NCI-H510A (cell line): ENCODE measurements at regions not wholly inside any gene's neighbourhood (a gene's known extent, or its start where the extent isn't known, plus 50 kb on each side); places are given as distances from the start of the nearest gene placed in this dataset.
"Not testable (repeated sequence)": the region's sequence is repeated elsewhere in the genome, so short reads cannot be mapped to it uniquely, and the experiment has no call there.

Source experiments
- DNase-seq: peaks from one replicate; lab custom pipeline; 2025; lab: John Stamatoyannopoulos, UW

GRCh38 chr5:116959843-116960242 lies 385.2 kb upstream of the SEMA6A start:
- no peak for DNase-seq

DNA sequence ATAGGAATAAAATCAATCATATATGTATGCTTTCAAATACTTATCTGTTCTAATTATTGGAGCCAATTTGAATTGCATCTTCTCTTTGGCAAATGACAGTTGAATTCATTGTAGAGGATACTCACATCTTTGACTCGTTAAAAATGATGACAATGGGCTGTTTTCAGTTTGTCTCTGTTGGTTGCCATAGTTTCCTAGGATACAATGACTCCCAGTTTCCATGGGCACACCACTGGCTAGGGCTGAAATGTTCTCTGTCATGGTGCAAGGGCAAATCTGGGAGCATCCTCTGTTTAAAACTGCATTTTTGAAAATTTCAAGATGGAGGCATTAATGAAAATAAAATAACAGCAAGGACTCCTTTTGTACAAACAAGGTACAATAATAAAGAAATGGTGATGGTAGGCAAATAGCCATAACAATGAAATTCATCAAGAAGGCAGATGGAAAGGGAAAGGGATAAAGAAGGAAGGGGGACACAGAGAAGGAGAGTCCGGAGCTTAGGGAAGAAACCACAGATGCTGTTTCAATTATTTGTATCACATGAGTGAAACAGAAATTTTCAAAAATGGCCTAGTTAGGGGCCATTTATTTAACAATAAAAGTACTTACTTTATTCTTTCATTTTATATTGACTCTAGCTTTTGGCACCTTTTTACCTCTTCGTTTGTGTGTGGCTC lies 378.8 kb upstream of the SEMA6A start:
- DNase-seq, result no peak

DNA sequence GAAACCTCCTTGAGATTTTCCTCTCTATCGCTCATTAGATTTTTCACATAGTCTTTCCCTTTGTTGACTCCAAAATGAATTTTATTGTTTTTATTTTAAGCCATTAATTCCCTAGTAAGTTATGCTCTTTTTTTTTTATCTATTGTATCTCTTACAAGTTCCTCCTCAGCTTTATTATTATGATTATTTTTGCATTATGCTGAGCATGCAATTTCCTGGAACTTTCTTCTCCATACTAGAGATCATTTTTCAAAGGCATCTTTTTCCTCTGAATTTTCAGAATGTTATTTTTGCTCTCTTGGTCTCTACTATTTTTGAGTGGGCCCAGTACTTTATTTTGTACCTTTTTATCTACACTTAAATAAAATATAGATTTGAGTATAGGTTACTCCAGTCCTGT lies 376.6 kb upstream of the SEMA6A start:
- no peak for DNase-seq

DNA sequence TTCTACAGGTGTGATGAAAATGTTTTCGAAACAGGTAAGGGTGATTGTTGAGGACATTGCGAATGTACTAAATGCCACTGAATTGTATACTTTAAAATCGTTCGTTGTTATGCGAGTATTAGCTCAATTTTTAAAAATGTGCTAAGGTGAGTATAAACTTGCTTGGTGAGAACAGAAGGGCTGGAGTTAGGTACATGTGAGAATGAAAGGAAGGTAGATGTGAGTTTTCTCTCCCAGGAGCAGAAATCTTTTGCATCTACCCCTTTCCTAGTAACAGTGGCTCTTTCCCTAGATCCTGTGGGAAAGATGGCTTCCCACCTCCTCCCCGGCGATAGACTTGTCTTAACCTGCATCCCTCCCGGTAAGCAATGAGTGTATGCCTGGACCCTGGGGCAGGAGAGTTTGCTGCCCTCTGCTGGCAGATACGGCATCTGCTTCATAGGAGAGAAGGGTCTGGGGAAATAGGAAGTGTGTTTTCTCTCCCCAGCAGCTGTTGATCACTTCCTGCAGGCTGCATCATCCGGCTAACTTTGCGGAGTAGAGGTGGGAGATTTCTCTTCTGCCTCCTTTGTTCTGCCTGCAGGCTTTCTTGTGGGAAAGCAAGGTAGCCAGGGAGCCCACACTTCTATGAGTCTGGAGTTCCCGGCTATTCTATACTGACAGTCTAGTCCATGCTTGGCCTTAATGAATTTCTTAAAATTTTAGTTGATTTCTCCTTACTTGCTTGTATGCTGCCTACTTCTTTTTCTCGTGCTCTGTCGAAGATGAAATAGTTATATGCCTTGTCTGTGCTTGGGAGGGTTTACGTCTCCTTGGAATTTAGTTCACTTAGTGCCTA lies 373.3 kb upstream of the SEMA6A start:
- DNase-seq, result no peak

DNA sequence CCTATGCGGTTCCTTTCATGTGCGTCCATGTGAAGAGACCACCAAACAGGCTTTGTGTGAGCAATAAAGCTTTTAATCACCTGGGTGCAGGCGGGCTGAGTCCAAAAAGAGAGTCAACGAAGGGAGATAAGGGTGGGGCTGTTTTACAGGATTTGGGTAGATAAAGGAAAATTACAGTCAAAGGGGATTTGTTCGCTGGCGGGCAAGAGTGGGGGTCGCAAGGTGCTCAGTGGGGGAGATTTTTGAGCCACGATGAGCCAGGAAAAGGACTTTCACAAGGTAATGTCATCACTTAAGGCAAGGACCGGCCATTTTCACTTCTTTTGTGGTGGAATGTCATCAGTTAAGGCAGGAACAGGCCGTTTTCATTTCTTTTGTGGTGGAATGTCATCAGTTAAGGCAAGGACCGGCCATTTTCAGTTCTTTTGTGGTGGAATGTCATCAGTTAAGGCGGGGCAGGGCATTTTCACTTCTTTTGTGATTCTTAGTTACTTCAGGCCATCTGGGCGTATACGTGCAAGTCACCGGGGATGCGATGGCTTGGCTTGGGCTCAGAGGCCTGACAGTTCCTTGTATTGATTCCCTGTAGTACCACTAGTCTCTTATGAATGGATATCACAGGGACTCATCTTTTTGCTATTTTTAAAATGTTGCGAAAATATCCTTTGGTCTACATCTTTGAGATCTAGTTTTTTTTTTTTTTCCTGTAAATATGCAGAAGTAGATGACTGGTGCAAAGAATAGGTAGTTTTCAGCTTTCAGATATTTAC lies 371.2 kb upstream of the SEMA6A start:
- not testable (repeated sequence) for DNase-seq

DNA sequence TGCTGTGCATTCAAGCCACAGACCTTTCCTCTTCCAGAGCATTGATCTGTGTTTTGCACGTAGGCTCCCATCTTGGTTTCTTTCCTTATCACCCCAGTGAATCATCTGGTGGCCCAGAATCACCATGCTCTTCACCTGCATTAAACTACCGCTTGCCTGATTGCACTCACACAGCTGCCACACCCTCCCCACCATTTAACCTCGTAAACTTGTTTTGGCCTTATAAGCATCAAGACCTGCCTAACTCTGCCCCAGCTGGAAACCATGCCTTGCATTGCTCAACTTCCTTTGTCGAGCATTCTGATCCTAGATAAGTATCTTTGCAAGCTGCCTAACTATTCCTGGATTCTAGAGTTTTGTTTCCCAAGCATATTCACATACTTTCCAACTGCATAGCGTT lies 369.6 kb upstream of the SEMA6A start:
- DNase-seq, result no peak

DNA sequence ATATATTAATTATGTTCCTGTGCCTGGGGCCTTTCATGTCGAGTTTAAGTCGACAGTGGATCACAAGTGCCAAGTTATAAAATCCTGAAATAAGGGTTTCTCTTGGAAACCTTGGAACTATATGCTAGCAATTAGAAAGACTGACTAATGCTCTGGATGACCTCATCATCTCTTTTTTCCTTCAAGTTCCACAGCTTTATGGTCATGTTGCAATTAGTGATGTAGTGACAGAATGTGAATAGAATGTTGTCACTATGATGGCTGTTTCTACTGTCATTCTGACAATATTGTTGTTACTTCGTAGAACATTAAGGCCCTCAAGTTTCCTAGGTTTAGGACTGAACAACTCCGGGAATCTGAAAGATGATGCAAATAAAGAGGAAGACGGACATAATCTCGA lies 368.0 kb upstream of the SEMA6A start:
- no peak for DNase-seq

DNA sequence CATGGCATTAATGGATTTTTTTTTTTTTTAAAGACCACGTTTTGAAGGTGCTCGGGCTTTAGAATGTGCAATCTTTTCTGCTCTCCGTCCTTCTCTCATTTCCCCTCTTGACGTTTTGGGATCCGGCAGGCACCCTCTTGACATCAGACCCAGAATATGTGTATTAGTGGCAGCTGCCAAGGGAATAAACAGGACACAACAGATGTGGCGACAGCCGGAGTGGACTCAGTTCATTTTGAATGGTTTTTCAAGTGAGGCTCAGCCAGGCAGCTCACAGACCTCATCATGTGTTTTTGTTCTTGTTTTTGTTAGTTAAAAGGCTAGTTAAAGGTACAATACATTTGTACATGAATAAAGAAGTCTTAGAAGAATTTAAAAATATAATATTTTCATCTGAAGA lies 365.0 kb upstream of the SEMA6A start:
- DNase-seq, result no peak

GRCh38 chr5:116938488-116938887 lies 363.9 kb upstream of the SEMA6A start:
- DNase-seq, result no peak

DNA sequence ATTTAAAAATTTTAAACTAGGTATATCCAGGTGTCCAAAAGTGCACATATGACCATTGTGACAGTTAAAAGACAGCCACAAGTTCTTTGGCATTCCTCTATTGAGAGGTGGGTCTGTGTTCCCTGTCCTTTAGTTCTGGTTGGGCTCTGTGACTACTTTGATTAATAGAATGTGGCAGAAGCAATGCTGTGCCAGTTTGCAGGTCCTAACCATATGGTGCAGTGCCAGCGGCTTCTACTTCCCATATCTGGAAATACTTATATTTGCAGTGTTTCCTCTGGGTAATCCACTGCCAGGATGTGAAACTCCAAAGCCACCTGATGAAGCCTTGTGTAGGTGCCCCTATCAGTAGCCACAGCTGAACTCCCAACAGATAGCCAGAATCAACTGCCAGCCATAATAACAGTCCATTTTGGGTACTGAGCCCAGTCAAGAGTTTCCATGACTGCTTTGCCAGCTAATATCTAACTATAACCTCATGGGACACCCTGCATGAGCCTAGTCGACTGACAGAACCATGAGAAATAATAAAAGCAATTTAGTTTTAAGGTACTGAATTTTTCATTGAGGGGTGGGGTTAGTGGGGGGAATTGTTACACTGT lies 361.0 kb upstream of the SEMA6A start:
- DNase-seq, result no peak

- DNase-seq, result no peak
Observed at GRCh38 chr5:116930616-116931015, 356.0 kb upstream of the SEMA6A start.

GRCh38 chr5:116923344-116923743 lies 348.7 kb upstream of the SEMA6A start:
- DNase-seq, result no peak

DNA sequence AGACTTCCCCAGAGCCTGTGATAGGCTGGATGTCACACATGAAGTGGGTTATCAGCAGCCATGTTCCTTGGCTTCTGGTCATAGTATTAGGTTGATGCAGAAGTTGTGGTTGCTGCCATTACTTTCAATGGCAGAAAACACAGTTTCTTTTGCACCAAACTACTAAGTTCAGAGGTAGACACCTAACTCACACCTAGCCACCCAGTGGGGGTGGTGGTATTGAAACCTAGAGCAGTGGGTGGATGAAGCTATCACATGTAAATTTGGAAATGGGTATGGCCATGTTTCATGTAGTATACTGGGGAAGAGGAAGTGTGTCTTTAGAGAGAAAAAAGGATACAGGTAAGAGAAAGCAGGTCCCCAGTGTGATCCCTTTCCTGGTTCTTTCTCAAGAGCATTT lies 347.9 kb upstream of the SEMA6A start:
- DNase-seq, result no peak

GRCh38 chr5:116914869-116915504 lies 340.4 kb upstream of the SEMA6A start:
- DNase-seq, result no peak

GRCh38 chr5:116912221-116912620 lies 337.6 kb upstream of the SEMA6A start:
- DNase-seq, result no peak

- no peak for DNase-seq
Observed at GRCh38 chr5:116911074-116911473, 336.5 kb upstream of the SEMA6A start.

GRCh38 chr5:116908537-116908936 lies 333.9 kb upstream of the SEMA6A start:
- DNase-seq, result no peak

GRCh38 chr5:116905885-116906284 lies 331.3 kb upstream of the SEMA6A start:
- DNase-seq, result no peak

DNA sequence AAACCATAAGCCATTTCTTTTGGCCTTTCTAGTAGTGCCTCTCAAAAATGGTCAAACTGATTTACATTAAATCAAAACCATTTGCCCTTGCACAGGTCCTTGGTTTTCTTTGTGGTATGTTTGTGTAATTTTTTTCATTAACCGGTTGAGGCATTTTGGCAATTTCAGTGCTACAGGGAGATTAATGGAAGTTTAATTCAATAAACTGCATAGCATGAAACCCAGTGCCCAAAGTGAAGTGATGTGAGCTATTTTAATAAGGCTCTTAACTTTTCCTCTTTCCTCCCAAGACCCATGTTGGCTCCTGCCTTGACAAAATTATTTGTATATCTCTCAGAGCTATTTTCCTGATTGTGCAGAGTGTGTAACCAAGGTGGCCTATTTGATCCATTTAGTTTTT lies 326.2 kb upstream of the SEMA6A start:
- DNase-seq, result no peak

DNA sequence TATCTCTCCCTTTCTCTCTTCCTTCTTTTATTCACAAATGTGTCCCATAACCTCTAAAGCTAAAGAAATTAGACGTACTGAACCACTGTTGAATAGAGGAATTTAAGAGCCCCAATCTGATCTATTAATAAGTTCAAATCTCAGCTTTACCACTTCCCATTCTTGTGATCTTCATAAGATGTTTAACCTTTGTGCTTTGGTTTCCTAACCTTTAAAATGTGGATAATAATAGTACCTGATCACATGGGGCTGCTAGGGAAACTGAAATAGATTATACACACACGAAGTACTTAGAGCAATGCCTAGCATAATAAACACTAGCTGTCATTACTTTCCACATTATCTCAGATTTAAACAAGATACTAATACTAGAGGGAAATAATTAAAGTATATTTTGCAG lies 324.3 kb upstream of the SEMA6A start:
- DNase-seq, result no peak

DNA sequence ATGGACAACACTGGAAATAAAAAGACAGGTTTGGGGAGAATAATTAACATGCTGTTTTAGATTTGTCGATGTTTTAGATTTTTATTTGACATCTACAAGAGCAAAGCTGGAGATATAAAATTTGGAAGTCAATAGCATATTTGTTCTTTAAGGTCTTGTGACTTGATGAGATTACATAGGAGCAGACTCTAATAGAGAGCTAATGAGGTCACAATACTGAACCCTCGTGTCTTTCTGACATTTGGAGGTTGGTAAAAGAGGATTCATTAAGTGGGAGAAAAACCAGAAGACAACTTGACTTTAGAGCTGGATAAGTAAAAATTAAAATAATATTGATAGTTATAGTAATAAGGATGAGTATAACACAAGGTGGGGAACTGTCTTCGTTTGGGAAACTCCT lies 322.7 kb upstream of the SEMA6A start:
- no peak for DNase-seq

DNA sequence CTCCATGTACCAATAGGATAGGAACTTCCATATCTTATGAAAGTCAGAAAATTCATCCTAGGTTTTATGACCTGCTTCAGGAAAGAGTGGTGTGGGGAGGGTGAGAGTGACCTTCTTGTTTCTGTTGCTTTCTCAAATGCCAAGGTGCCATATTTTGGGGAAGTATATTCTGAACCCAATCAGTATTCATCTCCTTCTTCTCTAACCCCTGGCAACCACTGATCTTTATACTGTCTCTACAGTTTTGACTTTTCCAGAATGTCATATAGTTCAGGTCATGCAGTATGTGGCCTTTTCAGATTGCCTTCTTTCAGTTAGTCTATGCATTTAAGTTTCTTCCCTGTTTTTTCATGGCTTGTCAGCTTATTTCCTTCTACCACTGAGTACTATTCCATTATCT lies 321.4 kb upstream of the SEMA6A start:
- DNase-seq, result no peak
